HG02943 (cell line): ENCODE measurements at regions not wholly inside any gene's neighbourhood (a gene's known extent, or its start where the extent isn't known, plus 50 kb on each side); places are given as distances from the start of the nearest gene placed in this dataset.

ENCODE experiments used
- ATAC-seq: cut with Tn5 transposase; IDR thresholded peaks from one replicate; pipeline ENCODE4 v1.9.1; 2021; ENCODE audit warnings: mild to moderate bottlenecking, low read depth, moderate library complexity; ENCODE audit not compliant: unreplicated experiment

GRCh38 chr7:46440186-46440585 lies 519.1 kb upstream of the IGFBP3 start:
- ATAC-seq = no peak

GRCh38 chr7:46432708-46433107 lies 511.6 kb upstream of the IGFBP3 start:
- ATAC-seq = no peak

GRCh38 chr7:46428295-46428694 lies 507.2 kb upstream of the IGFBP3 start:
- no peak for ATAC-seq

GRCh38 chr7:46424934-46425333 lies 503.9 kb upstream of the IGFBP3 start:
- no peak for ATAC-seq

- no peak for ATAC-seq
These were observed 500.6 kb upstream of the IGFBP3 start for GRCh38 chr7:46421441-46422230.

GRCh38 chr7:46414946-46415345 lies 493.9 kb upstream of the IGFBP3 start:
- ATAC-seq = no peak

GRCh38 chr7:46411236-46411635 lies 490.2 kb upstream of the IGFBP3 start:
- no peak for ATAC-seq

- ATAC-seq = no peak
These were observed 486.1 kb upstream of the IGFBP3 start for GRCh38 chr7:46407125-46407524.

- no peak for ATAC-seq
These were observed 476.5 kb upstream of the IGFBP3 start for GRCh38 chr7:46397591-46397990.

GRCh38 chr7:46396481-46396880 lies 475.4 kb upstream of the IGFBP3 start:
- ATAC-seq = no peak

GRCh38 chr7:46393142-46393541 lies 472.1 kb upstream of the IGFBP3 start:
- no peak for ATAC-seq

GRCh38 chr7:46391231-46392201 lies 470.4 kb upstream of the IGFBP3 start:
- no peak for ATAC-seq

- no peak for ATAC-seq
These were observed 469.0 kb upstream of the IGFBP3 start for GRCh38 chr7:46390042-46390441.

GRCh38 chr7:46389146-46389545 lies 468.1 kb upstream of the IGFBP3 start:
- ATAC-seq = no peak

- no peak for ATAC-seq
These were observed 466.6 kb upstream of the IGFBP3 start for GRCh38 chr7:46387646-46388045.

- ATAC-seq = no peak
These were observed 465.6 kb upstream of the IGFBP3 start for GRCh38 chr7:46386428-46387399.

- ATAC-seq = no peak
These were observed 464.7 kb upstream of the IGFBP3 start for GRCh38 chr7:46385662-46386309.

- ATAC-seq = no peak
These were observed 462.5 kb upstream of the IGFBP3 start for GRCh38 chr7:46383605-46384004.

- no peak for ATAC-seq
These were observed 449.0 kb upstream of the IGFBP3 start for GRCh38 chr7:46369933-46370654.
